SK-N-SH (cell line): ENCODE measurements at regions not wholly inside any gene's neighbourhood (a gene's known extent, or its start where the extent isn't known, plus 50 kb on each side); places are given as distances from the start of the nearest gene placed in this dataset.

Experiments used
- FOXJ3 ChIP-seq: sonication (generic); formaldehyde crosslinking; IDR thresholded peaks from 2 replicates; pipeline ENCODE4 v1.5.1; 2020; ENCODE audit warnings: mild to moderate bottlenecking, missing genetic modification reagents
- JUND ChIP-seq: IDR thresholded peaks from 2 replicates; pipeline ENCODE4 v1.4.0; 2012
- MXI1 ChIP-seq: IDR thresholded peaks from 2 replicates; pipeline ENCODE4 v1.6.1; 2012; ENCODE audit warnings: mild to moderate bottlenecking, low read depth, low read length, improper control_type of control experiment
- POLR2AphosphoS5 ChIP-seq: IDR thresholded peaks from 2 replicates; pipeline ENCODE4 v1.6.1; 2012; ENCODE audit warnings: low read depth, low read length
- RAD21 ChIP-seq: IDR thresholded peaks from 2 replicates; pipeline ENCODE4 v1.6.1; 2012; ENCODE audit warnings: mild to moderate bottlenecking, low read length
- RFX5 ChIP-seq: IDR thresholded peaks from 2 replicates; pipeline ENCODE4 v1.6.1; 2012; ENCODE audit warnings: mild to moderate bottlenecking, improper control_type of control experiment, low read length
- TEAD4 ChIP-seq: IDR thresholded peaks from 2 replicates; pipeline ENCODE4 v1.4.0; 2012; ENCODE audit warnings: mild to moderate bottlenecking, borderline replicate concordance; ENCODE audit not compliant: insufficient read depth
- TF ChIP-seq, protein P1 (sequence below): fragments of 200-600 bp; sonication (generic); IDR thresholded peaks from 2 replicates; pipeline ENCODE4 v1.6.1; 2017; ENCODE audit warnings: antibody characterized with exemption, mild to moderate bottlenecking, moderate library complexity
- TF ChIP-seq, protein P2 (sequence below): IDR thresholded peaks from 2 replicates; pipeline ENCODE4 v1.4.0; 2012; ENCODE audit warnings: low read depth

DNA sequence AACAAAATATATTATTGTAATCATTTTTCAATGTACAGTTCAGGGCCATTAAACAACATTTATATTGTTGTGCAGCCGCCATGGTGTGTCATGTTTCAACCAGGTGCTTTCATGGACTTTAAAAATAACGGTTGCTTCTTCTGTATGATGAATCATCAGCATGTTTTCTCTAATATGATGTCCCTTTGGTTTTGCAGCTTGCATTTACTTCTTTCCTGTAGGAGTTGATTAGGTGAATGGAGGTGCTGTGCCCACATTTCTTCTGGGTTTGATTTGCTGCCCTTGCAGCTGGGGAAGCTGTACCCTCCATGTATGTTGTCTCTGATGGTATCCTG lies 54.9 kb upstream of the TULP4 start:
- TF ChIP-seq JUND, result no peak
- no peak for TF ChIP-seq POLR2AphosphoS5
- TF ChIP-seq FOXJ3 (CRISPR knock-in tag), result no peak
- TF ChIP-seq MXI1, result no peak
- no peak for TF ChIP-seq TEAD4
- TF ChIP-seq, protein P1, sequence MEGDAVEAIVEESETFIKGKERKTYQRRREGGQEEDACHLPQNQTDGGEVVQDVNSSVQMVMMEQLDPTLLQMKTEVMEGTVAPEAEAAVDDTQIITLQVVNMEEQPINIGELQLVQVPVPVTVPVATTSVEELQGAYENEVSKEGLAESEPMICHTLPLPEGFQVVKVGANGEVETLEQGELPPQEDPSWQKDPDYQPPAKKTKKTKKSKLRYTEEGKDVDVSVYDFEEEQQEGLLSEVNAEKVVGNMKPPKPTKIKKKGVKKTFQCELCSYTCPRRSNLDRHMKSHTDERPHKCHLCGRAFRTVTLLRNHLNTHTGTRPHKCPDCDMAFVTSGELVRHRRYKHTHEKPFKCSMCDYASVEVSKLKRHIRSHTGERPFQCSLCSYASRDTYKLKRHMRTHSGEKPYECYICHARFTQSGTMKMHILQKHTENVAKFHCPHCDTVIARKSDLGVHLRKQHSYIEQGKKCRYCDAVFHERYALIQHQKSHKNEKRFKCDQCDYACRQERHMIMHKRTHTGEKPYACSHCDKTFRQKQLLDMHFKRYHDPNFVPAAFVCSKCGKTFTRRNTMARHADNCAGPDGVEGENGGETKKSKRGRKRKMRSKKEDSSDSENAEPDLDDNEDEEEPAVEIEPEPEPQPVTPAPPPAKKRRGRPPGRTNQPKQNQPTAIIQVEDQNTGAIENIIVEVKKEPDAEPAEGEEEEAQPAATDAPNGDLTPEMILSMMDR, result no peak
- no peak for TF ChIP-seq RFX5
- TF ChIP-seq, protein P2, sequence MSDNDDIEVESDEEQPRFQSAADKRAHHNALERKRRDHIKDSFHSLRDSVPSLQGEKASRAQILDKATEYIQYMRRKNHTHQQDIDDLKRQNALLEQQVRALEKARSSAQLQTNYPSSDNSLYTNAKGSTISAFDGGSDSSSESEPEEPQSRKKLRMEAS, result no peak
- TF ChIP-seq RAD21, result no peak
